ENCODE measurements at regions not wholly inside any gene's neighbourhood (a gene's known extent, or its start where the extent isn't known, plus 50 kb on each side); places are given as distances from the start of the nearest gene placed in this dataset.

DNA sequence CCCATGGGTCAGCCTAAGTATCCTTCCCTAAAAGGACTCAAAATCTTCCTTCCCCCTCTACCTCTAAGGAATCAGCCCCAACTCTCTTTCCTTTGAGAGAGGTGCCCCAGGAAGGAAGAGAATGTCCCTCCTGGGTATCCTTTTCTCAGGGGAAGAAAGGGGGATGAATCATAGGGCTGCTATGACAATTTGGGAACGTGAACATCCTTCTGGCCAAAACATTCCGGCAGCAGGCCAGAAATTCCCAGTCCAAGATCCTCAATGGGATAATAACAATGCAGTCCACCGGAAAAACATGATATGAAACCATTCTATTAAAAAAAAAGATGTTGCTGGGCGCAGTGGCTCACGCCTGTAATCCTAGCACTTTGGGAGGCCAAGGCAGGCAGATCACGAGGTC lies 50.8 kb upstream of the CACNA2D3 start:
- TF ChIP-seq, protein P1, sequence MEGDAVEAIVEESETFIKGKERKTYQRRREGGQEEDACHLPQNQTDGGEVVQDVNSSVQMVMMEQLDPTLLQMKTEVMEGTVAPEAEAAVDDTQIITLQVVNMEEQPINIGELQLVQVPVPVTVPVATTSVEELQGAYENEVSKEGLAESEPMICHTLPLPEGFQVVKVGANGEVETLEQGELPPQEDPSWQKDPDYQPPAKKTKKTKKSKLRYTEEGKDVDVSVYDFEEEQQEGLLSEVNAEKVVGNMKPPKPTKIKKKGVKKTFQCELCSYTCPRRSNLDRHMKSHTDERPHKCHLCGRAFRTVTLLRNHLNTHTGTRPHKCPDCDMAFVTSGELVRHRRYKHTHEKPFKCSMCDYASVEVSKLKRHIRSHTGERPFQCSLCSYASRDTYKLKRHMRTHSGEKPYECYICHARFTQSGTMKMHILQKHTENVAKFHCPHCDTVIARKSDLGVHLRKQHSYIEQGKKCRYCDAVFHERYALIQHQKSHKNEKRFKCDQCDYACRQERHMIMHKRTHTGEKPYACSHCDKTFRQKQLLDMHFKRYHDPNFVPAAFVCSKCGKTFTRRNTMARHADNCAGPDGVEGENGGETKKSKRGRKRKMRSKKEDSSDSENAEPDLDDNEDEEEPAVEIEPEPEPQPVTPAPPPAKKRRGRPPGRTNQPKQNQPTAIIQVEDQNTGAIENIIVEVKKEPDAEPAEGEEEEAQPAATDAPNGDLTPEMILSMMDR (IDR thresholded peaks at IDR 0.05), result no peak
- TF ChIP-seq ZFX (IDR thresholded peaks at IDR 0.05; ENCODE audit: borderline replicate concordance), result no peak
- no peak overlapping the region for H3K27ac ChIP-seq

DNA sequence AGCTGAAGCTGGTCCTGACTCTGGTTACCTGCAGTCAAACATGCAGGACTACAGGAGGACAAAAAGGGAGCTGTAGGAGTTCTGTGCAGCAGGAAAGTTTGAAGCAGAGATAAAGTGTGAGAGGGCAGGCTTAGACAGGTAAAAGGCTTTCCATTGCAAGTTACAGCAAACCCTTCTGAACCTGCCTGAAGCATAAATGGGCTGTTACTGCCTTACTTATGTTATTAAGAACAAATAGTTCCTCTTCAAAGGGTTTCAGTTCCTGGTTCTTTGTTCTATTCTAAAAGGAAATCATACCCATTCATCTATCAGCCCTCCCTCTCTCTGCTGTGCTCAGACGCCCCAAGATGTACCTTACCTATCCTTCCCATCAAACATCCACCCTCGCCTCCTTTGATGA lies 52.4 kb upstream of the CACNA2D3 start:
- no peak overlapping the region for H3K27ac ChIP-seq
- TF ChIP-seq ZFX (IDR thresholded peaks at IDR 0.05; ENCODE audit: borderline replicate concordance), result no peak
- TF ChIP-seq, protein P1 (IDR thresholded peaks at IDR 0.05), result no peak

DNA sequence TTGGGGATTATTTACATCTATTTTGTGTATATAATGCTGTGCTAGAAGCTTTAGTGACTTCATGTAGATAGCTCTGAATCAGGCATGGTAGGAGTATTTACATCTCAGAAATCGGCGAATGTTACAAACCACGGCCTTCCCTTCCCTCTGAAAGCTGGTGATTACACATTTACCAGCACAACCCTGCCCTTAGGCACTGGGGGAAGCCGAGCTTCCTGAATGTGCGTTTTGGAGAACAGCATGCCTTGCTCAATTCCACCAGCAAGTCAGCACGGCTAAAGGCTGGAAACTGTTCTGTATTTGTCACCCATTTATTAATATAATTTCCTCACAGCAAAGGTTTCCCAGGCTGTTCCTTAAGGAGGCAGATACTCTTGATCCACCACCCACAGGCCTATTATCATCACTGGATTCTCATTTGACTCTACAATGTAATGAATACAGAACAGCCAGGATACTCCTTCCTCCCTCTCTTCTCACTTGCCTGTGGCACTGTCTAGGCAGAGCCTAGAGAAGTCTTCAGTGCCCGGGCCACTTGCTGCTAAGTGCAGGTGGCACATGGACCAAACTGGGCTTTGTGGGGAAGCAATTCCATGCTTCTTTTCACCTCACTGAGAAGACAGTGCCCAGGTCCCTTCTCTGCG lies 55.2 kb upstream of the CACNA2D3 start:
- H3K27ac ChIP-seq, result no peak overlapping the region
- TF ChIP-seq, protein P1 (IDR thresholded peaks at IDR 0.05), result no peak
- TF ChIP-seq ZFX (IDR thresholded peaks at IDR 0.05; ENCODE audit: borderline replicate concordance), result no peak

- no peak overlapping the region for H3K27ac ChIP-seq
- TF ChIP-seq, protein P1 (IDR thresholded peaks at IDR 0.05), result no peak
- TF ChIP-seq ZFX (IDR thresholded peaks at IDR 0.05; ENCODE audit: borderline replicate concordance), result no peak
These were observed 56.1 kb upstream of the CACNA2D3 start for GRCh38 chr3:54066253-54066652.

GRCh38 chr3:54065586-54065985 lies 56.8 kb upstream of the CACNA2D3 start:
- TF ChIP-seq ZFX (IDR thresholded peaks at IDR 0.05; ENCODE audit: borderline replicate concordance), result no peak
- TF ChIP-seq, protein P1 (IDR thresholded peaks at IDR 0.05), result no peak

GRCh38 chr3:54065140-54065539 lies 57.2 kb upstream of the CACNA2D3 start:
- H3K27ac ChIP-seq, result no peak overlapping the region
- no peak for TF ChIP-seq ZFX (IDR thresholded peaks at IDR 0.05; ENCODE audit: borderline replicate concordance)
- TF ChIP-seq, protein P1 (IDR thresholded peaks at IDR 0.05), result no peak

More at GRCh38 chr3:54065586-54065985, 56.8 kb upstream of the CACNA2D3 start:
- no peak overlapping the region for H3K27ac ChIP-seq

DNA sequence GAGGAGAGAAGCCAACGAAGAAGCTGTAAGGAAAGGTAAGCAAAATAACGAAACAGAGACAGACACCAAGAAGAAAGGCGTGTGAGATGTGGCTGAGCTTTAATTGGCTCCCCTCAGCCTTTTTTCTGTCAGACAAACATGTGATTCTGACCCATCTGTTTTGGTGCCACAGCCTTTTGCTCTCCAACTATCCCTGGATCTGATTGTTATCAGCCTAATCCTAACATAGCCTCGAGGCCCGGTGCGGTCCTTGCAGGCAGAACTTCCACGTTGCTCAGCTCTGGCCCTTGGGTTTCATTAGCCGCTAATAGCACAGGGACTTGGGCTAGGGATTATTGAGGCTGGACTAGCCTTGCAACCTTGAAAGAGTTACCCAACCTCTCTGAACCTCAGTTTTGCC lies 57.9 kb upstream of the CACNA2D3 start:
- TF ChIP-seq, protein P1 (IDR thresholded peaks at IDR 0.05), result no peak
- no peak for TF ChIP-seq ZFX (IDR thresholded peaks at IDR 0.05; ENCODE audit: borderline replicate concordance)

More for the DNA sequence above, 57.9 kb upstream of the CACNA2D3 start:
- no peak overlapping the region for H3K27ac ChIP-seq

All from 22Rv1 (cell line).